ENCODE measurements at regions not wholly inside any gene's neighbourhood (a gene's known extent, or its start where the extent isn't known, plus 50 kb on each side); places are given as distances from the start of the nearest gene placed in this dataset.
"Not testable (repeated sequence)": the region's sequence is repeated elsewhere in the genome, so short reads cannot be mapped to it uniquely, and the experiment has no call there.

- Histone ChIP-seq H3K27ac (ENCODE audit: low read length) (no peak overlapping the region), H3K9me3 (ENCODE audit: control insufficient read depth in 1 of 2, low read length in 2 of 2) (no peaks in the 10 kb centered on the region), H3K27me3 (ENCODE audit: low read depth, low read length) (no peaks in the 10 kb centered on the region), H3K4me1 (ENCODE audit: control insufficient read depth in 1 of 2, insufficient read depth in 2 of 2, low read length in 2 of 2) (no peaks in the 10 kb centered on the region), H3K36me3 (ENCODE audit: control insufficient read depth in 1 of 2, insufficient read depth in 2 of 2, low read length in 2 of 2) (no peaks in the 10 kb centered on the region), H3K4me3 (ENCODE audit: low read depth in 1 of 2, low read length in 2 of 2) (no peak overlapping the region)
These were observed 125.1 kb upstream of the DUSP10 start for GRCh38 chr1:221867003-221867402.

DNA sequence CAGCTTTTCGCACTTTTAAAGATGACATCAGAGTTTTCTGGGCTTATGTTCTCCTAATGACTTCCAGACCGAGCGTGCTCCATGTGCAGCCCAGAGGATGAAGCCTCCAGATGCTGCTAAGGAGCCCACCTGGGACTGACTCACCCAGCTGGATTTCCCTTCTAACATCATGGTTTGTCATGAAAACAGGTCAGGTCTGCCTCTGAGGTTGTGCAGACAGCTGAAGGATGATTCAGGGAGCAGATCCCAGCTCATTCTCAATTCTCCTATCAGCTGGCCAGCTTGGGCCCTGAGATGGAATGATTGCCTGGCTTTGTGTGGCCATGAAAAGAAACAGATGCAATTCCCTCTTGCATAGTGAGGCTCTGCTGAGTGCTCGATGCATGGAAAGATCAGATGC lies 123.9 kb upstream of the DUSP10 start:
- Histone ChIP-seq H3K27ac (ENCODE audit: low read length) (no peak overlapping the region), H3K9me3 (ENCODE audit: control insufficient read depth in 1 of 2, low read length in 2 of 2) (no peaks in the 10 kb centered on the region), H3K4me1 (ENCODE audit: control insufficient read depth in 1 of 2, insufficient read depth in 2 of 2, low read length in 2 of 2) (no peaks in the 10 kb centered on the region), H3K4me3 (ENCODE audit: low read depth in 1 of 2, low read length in 2 of 2) (no peak overlapping the region), H3K27me3 (ENCODE audit: low read depth, low read length) (no peaks in the 10 kb centered on the region), H3K36me3 (ENCODE audit: control insufficient read depth in 1 of 2, insufficient read depth in 2 of 2, low read length in 2 of 2) (no peaks in the 10 kb centered on the region)

- Histone ChIP-seq H3K4me3 (ENCODE audit: low read depth in 1 of 2, low read length in 2 of 2) (no peak overlapping the region), H3K9me3 (ENCODE audit: control insufficient read depth in 1 of 2, low read length in 2 of 2) (no peaks in the 10 kb centered on the region), H3K36me3 (ENCODE audit: control insufficient read depth in 1 of 2, insufficient read depth in 2 of 2, low read length in 2 of 2) (no peaks in the 10 kb centered on the region), H3K27me3 (ENCODE audit: low read depth, low read length) (no peaks in the 10 kb centered on the region), H3K4me1 (ENCODE audit: control insufficient read depth in 1 of 2, insufficient read depth in 2 of 2, low read length in 2 of 2) (no peaks in the 10 kb centered on the region), H3K27ac (ENCODE audit: low read length) (no peak overlapping the region)
These were observed 121.7 kb upstream of the DUSP10 start for GRCh38 chr1:221863635-221864034.

- H3K36me3 ChIP-seq (ENCODE audit: control insufficient read depth in 1 of 2, insufficient read depth in 2 of 2, low read length in 2 of 2) = no peaks in the 10 kb centered on the region
- no peak overlapping the region for H3K4me3 ChIP-seq (ENCODE audit: low read depth in 1 of 2, low read length in 2 of 2)
- H3K27me3 ChIP-seq (ENCODE audit: low read depth, low read length) = no peaks in the 10 kb centered on the region
- H3K27ac ChIP-seq (ENCODE audit: low read length) = no peak overlapping the region
- no peaks in the 10 kb centered on the region for H3K4me1 ChIP-seq (ENCODE audit: control insufficient read depth in 1 of 2, insufficient read depth in 2 of 2, low read length in 2 of 2)
- no peaks in the 10 kb centered on the region for H3K9me3 ChIP-seq (ENCODE audit: control insufficient read depth in 1 of 2, low read length in 2 of 2)
These were observed 121.1 kb upstream of the DUSP10 start for GRCh38 chr1:221862971-221863370.

DNA sequence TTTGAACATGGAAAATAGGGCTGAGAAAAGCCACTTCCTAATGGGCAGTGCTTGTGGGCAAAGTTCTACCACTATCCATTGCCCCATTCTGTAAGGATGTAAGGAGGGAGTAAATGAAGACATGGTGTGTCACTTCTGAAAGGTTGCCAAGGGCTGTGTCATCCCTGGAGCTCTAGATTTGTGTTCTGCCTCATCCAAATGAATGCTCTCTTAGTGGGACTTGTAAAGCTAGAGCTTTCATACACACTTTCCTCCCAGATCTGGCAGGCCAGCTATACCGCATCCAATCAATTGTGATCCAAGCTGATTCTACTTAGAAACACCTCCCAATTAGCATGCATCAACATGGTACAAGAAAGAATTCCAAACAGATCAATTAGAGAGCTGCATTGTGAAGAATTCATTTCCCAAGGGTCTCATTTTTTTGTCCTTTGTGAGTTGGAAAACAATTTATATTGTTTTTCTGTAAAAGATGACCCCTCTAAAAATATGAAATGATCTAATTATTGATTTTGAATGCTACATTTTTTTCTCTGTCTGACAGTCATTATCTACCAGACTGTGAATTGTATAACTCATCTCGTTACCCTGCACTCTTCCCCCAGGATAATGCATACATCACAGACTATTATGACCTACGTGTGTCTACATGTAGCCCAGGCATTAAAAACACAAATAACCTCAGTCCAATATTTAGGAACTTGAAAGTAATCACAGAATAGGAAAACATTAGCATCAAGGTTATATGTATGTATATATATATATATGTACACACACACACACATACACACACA lies 117.1 kb upstream of the DUSP10 start:
- no peaks in the 10 kb centered on the region for H3K9me3 ChIP-seq (ENCODE audit: control insufficient read depth in 1 of 2, low read length in 2 of 2)
- H3K4me1 ChIP-seq (ENCODE audit: control insufficient read depth in 1 of 2, insufficient read depth in 2 of 2, low read length in 2 of 2) = no peaks in the 10 kb centered on the region
- H3K27me3 ChIP-seq (ENCODE audit: low read depth, low read length) = no peaks in the 10 kb centered on the region
- H3K27ac ChIP-seq (ENCODE audit: low read length) = no peak overlapping the region
- no peaks in the 10 kb centered on the region for H3K36me3 ChIP-seq (ENCODE audit: control insufficient read depth in 1 of 2, insufficient read depth in 2 of 2, low read length in 2 of 2)
- no peak overlapping the region for H3K4me3 ChIP-seq (ENCODE audit: low read depth in 1 of 2, low read length in 2 of 2)

DNA sequence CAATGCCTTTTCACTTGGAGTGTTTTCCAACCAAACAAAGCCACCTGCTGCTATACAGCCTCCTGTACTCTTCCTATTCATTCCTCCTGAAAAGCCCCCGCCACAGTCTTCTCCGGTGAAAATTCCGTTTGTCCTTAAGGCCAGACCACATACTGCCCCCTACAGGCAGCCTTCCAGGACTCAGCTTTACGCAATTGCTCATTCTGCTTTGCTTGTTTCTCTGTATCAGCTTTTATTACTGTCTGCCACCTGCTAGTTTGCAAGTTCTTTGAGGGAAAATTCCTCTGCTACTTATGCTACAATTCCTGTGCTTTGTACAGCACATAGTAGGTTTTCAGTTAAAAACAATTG lies 115.2 kb upstream of the DUSP10 start:
- H3K27ac ChIP-seq (ENCODE audit: low read length); H3K9me3 ChIP-seq (ENCODE audit: control insufficient read depth in 1 of 2, low read length in 2 of 2); H3K4me1 ChIP-seq (ENCODE audit: control insufficient read depth in 1 of 2, insufficient read depth in 2 of 2, low read length in 2 of 2); H3K36me3 ChIP-seq (ENCODE audit: control insufficient read depth in 1 of 2, insufficient read depth in 2 of 2, low read length in 2 of 2); H3K27me3 ChIP-seq (ENCODE audit: low read depth, low read length); H3K4me3 ChIP-seq (ENCODE audit: low read depth in 1 of 2, low read length in 2 of 2): not testable (repeated sequence)

- Histone ChIP-seq H3K36me3 (ENCODE audit: control insufficient read depth in 1 of 2, insufficient read depth in 2 of 2, low read length in 2 of 2) (no peaks in the 10 kb centered on the region), H3K27ac (ENCODE audit: low read length) (no peak overlapping the region), H3K4me1 (ENCODE audit: control insufficient read depth in 1 of 2, insufficient read depth in 2 of 2, low read length in 2 of 2) (no peaks in the 10 kb centered on the region), H3K9me3 (ENCODE audit: control insufficient read depth in 1 of 2, low read length in 2 of 2) (no peaks in the 10 kb centered on the region), H3K4me3 (ENCODE audit: low read depth in 1 of 2, low read length in 2 of 2) (no peak overlapping the region), H3K27me3 (ENCODE audit: low read depth, low read length) (no peaks in the 10 kb centered on the region)
These were observed 114.6 kb upstream of the DUSP10 start for GRCh38 chr1:221856228-221857093.

DNA sequence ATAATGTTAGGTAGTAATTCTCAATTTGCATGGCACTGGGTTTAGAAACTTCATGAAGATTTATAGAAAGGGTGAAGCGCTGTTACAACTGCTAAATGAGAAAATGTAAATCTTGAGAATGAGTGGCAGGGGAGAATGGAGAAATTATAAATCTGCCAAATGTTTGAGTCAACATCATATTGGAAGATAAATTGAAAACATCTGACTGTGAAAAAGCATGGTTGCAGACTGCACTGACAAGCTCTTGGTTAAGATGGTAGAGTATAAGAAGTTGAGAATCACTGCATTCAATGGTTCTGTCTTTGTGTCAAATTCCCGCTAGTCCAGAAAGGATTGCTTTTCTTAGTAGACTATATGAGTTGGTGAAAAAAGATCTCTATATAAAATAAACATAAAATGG lies 113.3 kb upstream of the DUSP10 start:
- Histone ChIP-seq H3K27ac (ENCODE audit: low read length) (no peak overlapping the region), H3K36me3 (ENCODE audit: control insufficient read depth in 1 of 2, insufficient read depth in 2 of 2, low read length in 2 of 2) (no peaks in the 10 kb centered on the region), H3K4me1 (ENCODE audit: control insufficient read depth in 1 of 2, insufficient read depth in 2 of 2, low read length in 2 of 2) (no peaks in the 10 kb centered on the region), H3K4me3 (ENCODE audit: low read depth in 1 of 2, low read length in 2 of 2) (no peak overlapping the region), H3K27me3 (ENCODE audit: low read depth, low read length) (no peaks in the 10 kb centered on the region), H3K9me3 (ENCODE audit: control insufficient read depth in 1 of 2, low read length in 2 of 2) (no peaks in the 10 kb centered on the region)

GRCh38 chr1:221851336-221851735 lies 109.4 kb upstream of the DUSP10 start:
- Histone ChIP-seq H3K36me3 (ENCODE audit: control insufficient read depth in 1 of 2, insufficient read depth in 2 of 2, low read length in 2 of 2) (no peaks in the 10 kb centered on the region), H3K27ac (ENCODE audit: low read length) (no peak overlapping the region), H3K9me3 (ENCODE audit: control insufficient read depth in 1 of 2, low read length in 2 of 2) (no peaks in the 10 kb centered on the region), H3K4me1 (ENCODE audit: control insufficient read depth in 1 of 2, insufficient read depth in 2 of 2, low read length in 2 of 2) (peaks cover 0 to 3% of the 10 kb centered on the region in 2 donors), H3K4me3 (ENCODE audit: low read depth in 1 of 2, low read length in 2 of 2) (no peak overlapping the region), H3K27me3 (ENCODE audit: low read depth, low read length) (no peaks in the 10 kb centered on the region)

DNA sequence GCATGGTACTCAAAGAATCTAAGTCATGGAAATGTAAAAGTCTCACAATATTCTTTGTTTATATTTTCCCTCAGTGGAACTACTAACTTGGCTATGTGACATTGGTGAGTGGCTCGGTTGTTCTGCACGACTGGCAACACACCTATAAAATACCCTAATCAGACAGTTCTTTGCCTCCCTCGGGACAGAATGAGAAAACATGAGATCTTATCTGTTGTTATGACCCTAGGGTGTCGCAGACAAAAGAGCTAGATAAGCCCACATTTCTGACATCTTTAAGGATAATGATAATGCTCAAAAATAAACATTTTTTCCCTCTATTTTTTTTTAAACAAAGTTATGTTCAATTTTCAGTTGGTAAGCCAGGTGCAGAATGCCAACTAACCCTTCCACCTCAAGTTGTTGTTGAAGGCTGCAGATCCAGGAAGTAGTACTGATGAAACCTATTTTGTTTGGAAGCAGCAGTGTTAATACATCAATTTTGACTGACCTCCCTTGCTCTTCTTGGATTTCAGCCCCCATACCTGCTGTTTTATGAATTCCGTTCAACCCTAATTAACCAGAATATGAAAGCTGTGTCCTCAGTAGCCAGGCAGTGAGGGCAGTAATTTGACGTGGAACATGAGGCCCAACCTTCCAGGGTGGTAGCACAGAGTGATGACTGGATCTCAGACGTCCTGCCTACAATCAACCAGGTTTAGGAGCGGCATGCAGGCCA lies 108.7 kb upstream of the DUSP10 start:
- Histone ChIP-seq H3K4me1 (ENCODE audit: control insufficient read depth in 1 of 2, insufficient read depth in 2 of 2, low read length in 2 of 2) (peaks cover 0 to 10% of the 10 kb centered on the region in 2 donors), H3K27me3 (ENCODE audit: low read depth, low read length) (no peaks in the 10 kb centered on the region), H3K27ac (ENCODE audit: low read length) (no peak overlapping the region), H3K9me3 (ENCODE audit: control insufficient read depth in 1 of 2, low read length in 2 of 2) (no peaks in the 10 kb centered on the region), H3K36me3 (ENCODE audit: control insufficient read depth in 1 of 2, insufficient read depth in 2 of 2, low read length in 2 of 2) (no peaks in the 10 kb centered on the region), H3K4me3 (ENCODE audit: low read depth in 1 of 2, low read length in 2 of 2) (no peak overlapping the region)

- Histone ChIP-seq H3K27ac (ENCODE audit: low read length) (no peak overlapping the region), H3K36me3 (ENCODE audit: control insufficient read depth in 1 of 2, insufficient read depth in 2 of 2, low read length in 2 of 2) (no peaks in the 10 kb centered on the region), H3K9me3 (ENCODE audit: control insufficient read depth in 1 of 2, low read length in 2 of 2) (no peaks in the 10 kb centered on the region), H3K27me3 (ENCODE audit: low read depth, low read length) (no peaks in the 10 kb centered on the region), H3K4me1 (ENCODE audit: control insufficient read depth in 1 of 2, insufficient read depth in 2 of 2, low read length in 2 of 2) (peaks cover 0 to 17% of the 10 kb centered on the region in 2 donors), H3K4me3 (ENCODE audit: low read depth in 1 of 2, low read length in 2 of 2) (no peak overlapping the region)
These were observed 108.0 kb upstream of the DUSP10 start for GRCh38 chr1:221849897-221850296.
